SK-N-MC (cell line): ENCODE measurements at regions not wholly inside any gene's neighbourhood (a gene's known extent, or its start where the extent isn't known, plus 50 kb on each side); places are given as distances from the start of the nearest gene placed in this dataset.

Source experiments
- EZH2 ChIP-seq: fragments of 200-600 bp; sonication (generic); IDR thresholded peaks from one replicate; pipeline ENCODE4 v1.6.1; 2017; ENCODE audit warnings: antibody characterized with exemption
- FOXP2 ChIP-seq: optimal IDR thresholded peaks from 2 replicates; pipeline ENCODE3; 2011; ENCODE audit warnings: mild to moderate bottlenecking, moderate library complexity; ENCODE audit not compliant: insufficient read depth; ENCODE audit errors: extremely low read length, control extremely low read depth
- POLR2AphosphoS5 ChIP-seq: IDR thresholded peaks from 2 replicates; pipeline ENCODE4 v1.6.1; 2012; ENCODE audit warnings: mild to moderate bottlenecking, low read depth, low read length, borderline replicate concordance

DNA sequence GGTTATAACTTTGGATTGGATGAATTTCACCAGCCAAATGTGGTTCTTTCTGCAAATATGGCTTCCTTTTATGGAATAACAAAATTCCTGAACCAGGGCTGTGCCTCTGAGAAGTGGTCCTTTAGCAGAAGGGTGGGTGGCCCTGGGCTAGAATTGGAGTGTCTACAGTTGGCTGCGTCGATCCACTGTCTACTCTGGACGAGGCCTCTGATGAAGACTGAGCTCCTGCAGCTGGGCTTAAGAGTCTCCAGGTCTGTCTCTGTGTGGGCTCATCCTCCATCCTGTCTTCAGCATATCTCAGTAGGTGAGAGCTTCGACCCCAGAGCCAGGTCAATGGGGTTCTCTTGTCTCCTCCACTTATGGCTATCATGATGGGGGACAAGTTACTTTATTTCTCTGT is 166.3 kb upstream of the PMEPA1 start:
- TF ChIP-seq EZH2, result no peak
- no peak for TF ChIP-seq POLR2AphosphoS5
- no peak for TF ChIP-seq FOXP2
